Mesendoderm (in vitro differentiated cells): ENCODE measurements at regions not wholly inside any gene's neighbourhood (a gene's known extent, or its start where the extent isn't known, plus 50 kb on each side); places are given as distances from the start of the nearest gene placed in this dataset.

Experiments used
- DNase-seq: peaks from one replicate; pipeline ENCODE4 v3.0.0; 2013
- H2AK5ac ChIP-seq: 2 replicates; pipeline ENCODE4 v1.6.1; 2013; ENCODE audit warnings: low read length, inconsistent platforms
- H2BK120ac ChIP-seq: 2 replicates; pipeline ENCODE4 v1.6.1; 2013; ENCODE audit warnings: low read depth, mild to moderate bottlenecking, low read length, moderate library complexity, mixed read lengths
- H2BK15ac ChIP-seq: replicated peaks from 2 replicates; pipeline ENCODE4 v1.6.1; 2013; ENCODE audit warnings: low read depth, mild to moderate bottlenecking, moderate library complexity
- H2BK5ac ChIP-seq: 2 replicates; pipeline ENCODE4 v1.6.1; 2013; ENCODE audit warnings: low read length, inconsistent platforms
- H3K18ac ChIP-seq: 2 replicates; pipeline ENCODE4 v1.6.1; 2013; ENCODE audit warnings: mild to moderate bottlenecking, low read length, mixed read lengths
- H3K23ac ChIP-seq: one replicate; pipeline ENCODE4 v1.6.1; 2013; ENCODE audit warnings: low read length
- H3K27ac ChIP-seq: 2 replicates; pipeline ENCODE4 v1.5.1; 2013; ENCODE audit warnings: low read depth, mild to moderate bottlenecking, inconsistent platforms, low read length, moderate library complexity
- H3K27me3 ChIP-seq: 2 replicates; pipeline ENCODE4 v1.6.1; 2013; ENCODE audit warnings: low read length, control low read depth, mild to moderate bottlenecking, inconsistent platforms; ENCODE audit not compliant: insufficient read depth, poor library complexity
- H3K36me3 ChIP-seq: 2 replicates; pipeline ENCODE4 v1.6.1; 2013; ENCODE audit warnings: low read length, inconsistent platforms; ENCODE audit not compliant: control insufficient read depth, insufficient read depth
- H3K4ac ChIP-seq: one replicate; pipeline ENCODE4 v1.6.1; 2013; ENCODE audit warnings: low read depth, mild to moderate bottlenecking, low read length, moderate library complexity
- H3K4me1 ChIP-seq: 2 replicates; pipeline ENCODE4 v1.6.1; 2013; ENCODE audit warnings: low read depth, low read length, inconsistent platforms; ENCODE audit not compliant: control insufficient read depth
- H3K4me2 ChIP-seq: 2 replicates; pipeline ENCODE4 v1.6.1; 2013; ENCODE audit warnings: low read length
- H3K4me3 ChIP-seq: 2 replicates; pipeline ENCODE4 v1.5.1; 2013; ENCODE audit warnings: mild to moderate bottlenecking, low read length
- H3K56ac ChIP-seq: one replicate; pipeline ENCODE4 v1.6.1; 2013; ENCODE audit warnings: low read length
- H3K79me1 ChIP-seq: 2 replicates; pipeline ENCODE4 v1.6.1; 2013; ENCODE audit warnings: low read length, inconsistent platforms
- H3K79me2 ChIP-seq: 2 replicates; pipeline ENCODE4 v1.6.1; 2013; ENCODE audit warnings: mild to moderate bottlenecking, low read length; ENCODE audit not compliant: control insufficient read depth, insufficient read depth
- H3K9ac ChIP-seq: 2 replicates; pipeline ENCODE4 v1.6.1; 2013; ENCODE audit warnings: low read length, inconsistent platforms
- H4K5ac ChIP-seq: one replicate; pipeline ENCODE4 v1.6.1; 2013; ENCODE audit warnings: low read length
- H4K8ac ChIP-seq: one replicate; pipeline ENCODE4 v1.6.1; 2013; ENCODE audit warnings: low read depth, mild to moderate bottlenecking, control low read depth, low read length, moderate library complexity
- WGBS: extraction: QIAGEN DNeasy Blood & Tissue Kit; methylation state at CpG from one replicate; pipeline ENCODE4 v1.1.7; 2013; ENCODE audit warnings: low lambda C conversion rate, missing lambda C conversion rate; ENCODE audit not compliant: insufficient coverage; ENCODE audit errors: extremely low coverage; 5-methylcytosine and 5-hydroxymethylcytosine counted together

DNA sequence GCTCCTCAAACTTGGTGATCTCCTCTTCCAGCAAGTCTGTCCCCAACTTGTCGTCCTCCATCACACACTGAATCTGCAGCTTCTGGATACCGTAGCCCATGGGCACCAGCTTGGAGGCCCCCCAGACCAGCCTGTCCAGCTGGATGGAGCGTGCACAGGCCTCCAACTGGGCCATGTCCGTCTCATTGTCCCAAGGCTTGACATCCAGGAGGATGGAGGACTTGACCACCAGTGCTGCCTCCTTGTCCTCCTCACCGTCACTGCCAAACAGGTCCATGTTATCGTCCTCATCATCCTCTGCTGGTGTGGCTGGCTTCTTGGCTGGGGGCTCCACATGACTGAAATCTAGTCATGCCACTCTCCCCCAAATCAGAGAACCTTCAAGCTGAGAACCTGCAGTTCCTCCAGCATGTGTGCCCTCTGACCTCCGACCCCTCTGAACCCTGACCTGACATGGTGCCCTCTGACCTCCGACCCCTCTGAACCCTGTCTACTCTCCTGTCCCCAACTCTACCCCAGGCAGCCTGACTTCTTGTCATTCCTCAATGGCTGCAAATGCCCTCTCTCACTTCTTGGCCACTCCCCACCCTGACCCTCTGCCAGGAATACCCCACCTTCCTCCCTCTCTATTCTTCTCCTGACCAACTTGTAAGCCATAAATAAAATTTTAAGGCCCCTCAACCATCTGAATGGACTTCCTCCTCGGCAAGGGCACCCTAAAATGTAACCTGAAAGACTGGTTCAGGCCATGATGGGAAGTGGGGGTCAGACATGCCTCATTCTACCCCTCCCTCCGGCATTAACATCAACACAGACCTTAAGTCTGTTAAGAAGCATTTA, 275.7 kb upstream of the C1orf174 start:
- H3K18ac ChIP-seq: no peak overlapping the region
- no peak overlapping the region for H4K8ac ChIP-seq
- H3K4me2 ChIP-seq: no peak overlapping the region
- no peak overlapping the region for H2BK5ac ChIP-seq
- H3K79me2 ChIP-seq: no peaks in the 10 kb centered on the region
- no peak for DNase-seq
- no peak overlapping the region for H4K5ac ChIP-seq
- H3K23ac ChIP-seq: no peak overlapping the region
- H3K4me1 ChIP-seq: peaks cover 4% of the 10 kb centered on the region
- H3K56ac ChIP-seq: no peak overlapping the region
- no peak overlapping the region for H3K9ac ChIP-seq
- H2AK5ac ChIP-seq: no peak overlapping the region
- H3K4ac ChIP-seq: no peak overlapping the region
- no CpG with 5 or more reads among the region's 10 CpGs for whole genome bisulfite sequencing
- no peak overlapping the region for H2BK120ac ChIP-seq
- H2BK15ac ChIP-seq: no peak overlapping the region
- H3K4me3 ChIP-seq: no peak overlapping the region
- H3K27ac ChIP-seq: no peak overlapping the region
- H3K27me3 ChIP-seq: no peaks in the 10 kb centered on the region
- no peaks in the 10 kb centered on the region for H3K79me1 ChIP-seq
- no peaks in the 10 kb centered on the region for H3K36me3 ChIP-seq

DNA sequence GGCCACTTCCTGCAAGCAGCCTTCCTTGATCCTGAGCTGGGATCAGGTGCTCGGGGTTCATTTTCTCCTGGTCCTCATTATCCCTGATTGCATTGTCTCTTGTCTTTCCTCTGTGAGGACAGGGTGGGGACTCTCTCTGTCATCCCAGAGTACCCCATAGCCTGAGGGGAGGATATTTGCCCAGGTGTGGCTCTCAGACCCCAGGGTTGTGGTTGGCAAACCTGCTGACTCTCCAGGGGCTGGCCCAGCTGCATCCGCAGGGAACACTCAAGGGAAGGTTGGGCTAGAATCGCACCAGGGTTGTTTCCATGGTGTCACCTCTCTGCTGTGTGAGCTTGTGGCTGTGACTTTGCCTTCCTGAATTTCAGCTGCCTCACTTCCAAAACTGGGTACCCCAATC, 276.8 kb upstream of the C1orf174 start:
- no peak for DNase-seq
- H3K56ac ChIP-seq: no peak overlapping the region
- no peak overlapping the region for H3K27ac ChIP-seq
- no peaks in the 10 kb centered on the region for H3K79me1 ChIP-seq
- peaks cover 4% of the 10 kb centered on the region for H3K4me1 ChIP-seq
- H2BK120ac ChIP-seq: no peak overlapping the region
- no peaks in the 10 kb centered on the region for H3K27me3 ChIP-seq
- H2AK5ac ChIP-seq: no peak overlapping the region
- no peak overlapping the region for H3K23ac ChIP-seq
- no peak overlapping the region for H3K4ac ChIP-seq
- H3K79me2 ChIP-seq: no peaks in the 10 kb centered on the region
- no peak overlapping the region for H4K8ac ChIP-seq
- H4K5ac ChIP-seq: no peak overlapping the region
- H3K36me3 ChIP-seq: no peaks in the 10 kb centered on the region
- H3K9ac ChIP-seq: no peak overlapping the region
- H2BK15ac ChIP-seq: no peak overlapping the region
- no peak overlapping the region for H2BK5ac ChIP-seq
- no peak overlapping the region for H3K18ac ChIP-seq
- H3K4me2 ChIP-seq: no peak overlapping the region
- no peak overlapping the region for H3K4me3 ChIP-seq
- no CpG with 5 or more reads among the region's 3 CpGs for WGBS

DNA sequence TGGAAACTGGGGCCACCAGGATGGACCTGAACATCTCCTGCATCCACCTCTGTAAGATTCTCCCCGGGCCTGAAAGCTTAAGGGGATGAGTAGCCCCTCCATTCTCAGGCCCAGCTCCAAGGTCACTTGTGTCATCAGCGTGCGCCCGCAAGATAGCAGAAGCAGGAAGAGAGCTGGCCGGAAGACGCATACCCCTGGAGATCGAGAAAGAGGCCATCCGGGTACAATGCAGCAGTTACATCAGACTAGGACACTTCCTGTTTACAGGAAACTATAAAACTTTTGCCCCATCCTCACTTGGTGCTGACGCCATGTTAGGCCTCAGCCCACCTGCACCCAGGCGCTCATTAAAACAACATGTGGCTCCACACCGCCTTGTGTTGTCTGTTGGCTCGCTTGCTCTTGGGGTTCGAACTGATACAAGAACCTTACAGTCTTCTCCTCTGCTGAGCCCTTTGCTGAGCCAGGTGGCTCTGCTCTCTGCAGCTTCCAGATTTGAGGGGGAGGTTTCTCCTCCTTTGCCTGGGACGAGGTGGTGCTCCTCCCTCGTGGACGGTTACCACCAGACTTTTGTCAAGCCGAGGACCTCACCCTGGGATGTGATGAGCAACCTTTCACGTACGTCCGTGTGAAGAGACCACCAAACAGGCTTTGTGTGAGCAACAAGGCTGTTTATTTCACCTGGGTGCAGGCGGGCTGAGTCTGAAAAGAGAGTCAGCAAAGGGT, 277.5 kb upstream of the C1orf174 start:
- H2BK15ac ChIP-seq: no peak overlapping the region
- no peaks in the 10 kb centered on the region for H3K79me1 ChIP-seq
- H4K8ac ChIP-seq: no peak overlapping the region
- H3K4me1 ChIP-seq: no peaks in the 10 kb centered on the region
- H3K79me2 ChIP-seq: no peaks in the 10 kb centered on the region
- no peak overlapping the region for H2BK120ac ChIP-seq
- DNase-seq: no peak
- no peak overlapping the region for H3K4ac ChIP-seq
- no peak overlapping the region for H2AK5ac ChIP-seq
- H3K27me3 ChIP-seq: no peaks in the 10 kb centered on the region
- no peak overlapping the region for H3K56ac ChIP-seq
- no peak overlapping the region for H3K4me3 ChIP-seq
- H3K27ac ChIP-seq: no peak overlapping the region
- H4K5ac ChIP-seq: no peak overlapping the region
- no peak overlapping the region for H3K9ac ChIP-seq
- no peak overlapping the region for H3K23ac ChIP-seq
- WGBS: no CpG with 5 or more reads among the region's 21 CpGs
- no peak overlapping the region for H3K18ac ChIP-seq
- no peaks in the 10 kb centered on the region for H3K36me3 ChIP-seq
- no peak overlapping the region for H3K4me2 ChIP-seq
- H2BK5ac ChIP-seq: no peak overlapping the region

DNA sequence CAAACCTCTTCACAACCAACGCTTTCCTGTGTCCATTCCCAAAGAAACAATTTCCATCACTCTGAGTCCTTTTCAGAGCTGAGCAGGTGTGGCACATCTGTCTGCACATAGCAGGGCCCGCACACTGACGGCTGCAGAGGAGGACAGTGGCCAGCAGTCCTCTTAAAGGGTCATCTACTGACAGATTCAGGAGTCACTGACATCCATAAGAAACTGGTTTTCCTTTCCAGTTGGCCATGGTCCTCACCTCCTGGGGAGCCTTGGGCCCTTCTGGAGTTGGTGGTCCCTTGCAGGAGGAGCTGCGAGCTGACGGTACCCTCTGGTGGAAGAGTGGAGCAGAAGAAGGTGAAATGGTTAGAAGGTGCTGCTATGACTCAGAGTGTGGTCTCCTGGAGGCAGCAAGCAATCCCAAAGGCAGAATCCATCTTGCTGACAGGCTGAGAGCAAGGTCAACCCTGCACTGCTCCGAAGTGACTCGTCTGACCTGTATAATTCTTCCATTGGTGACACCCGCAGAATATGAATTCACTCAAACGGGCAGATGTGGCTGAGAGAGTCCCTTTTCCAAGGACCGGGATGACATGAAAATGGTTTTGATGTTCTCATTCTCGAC, 278.5 kb upstream of the C1orf174 start:
- no peak overlapping the region for H3K23ac ChIP-seq
- no peak overlapping the region for H3K56ac ChIP-seq
- H3K4me3 ChIP-seq: no peak overlapping the region
- H3K79me2 ChIP-seq: no peaks in the 10 kb centered on the region
- no peaks in the 10 kb centered on the region for H3K4me1 ChIP-seq
- H3K4ac ChIP-seq: no peak overlapping the region
- no peak for DNase-seq
- H3K18ac ChIP-seq: no peak overlapping the region
- H2BK15ac ChIP-seq: no peak overlapping the region
- H2BK120ac ChIP-seq: no peak overlapping the region
- H3K27ac ChIP-seq: no peak overlapping the region
- no peaks in the 10 kb centered on the region for H3K36me3 ChIP-seq
- no peak overlapping the region for H3K9ac ChIP-seq
- no peak overlapping the region for H3K4me2 ChIP-seq
- no peak overlapping the region for H4K5ac ChIP-seq
- no CpG with 5 or more reads among the region's 11 CpGs for WGBS
- H3K79me1 ChIP-seq: no peaks in the 10 kb centered on the region
- H2BK5ac ChIP-seq: no peak overlapping the region
- H3K27me3 ChIP-seq: no peaks in the 10 kb centered on the region
- no peak overlapping the region for H4K8ac ChIP-seq
- no peak overlapping the region for H2AK5ac ChIP-seq

DNA sequence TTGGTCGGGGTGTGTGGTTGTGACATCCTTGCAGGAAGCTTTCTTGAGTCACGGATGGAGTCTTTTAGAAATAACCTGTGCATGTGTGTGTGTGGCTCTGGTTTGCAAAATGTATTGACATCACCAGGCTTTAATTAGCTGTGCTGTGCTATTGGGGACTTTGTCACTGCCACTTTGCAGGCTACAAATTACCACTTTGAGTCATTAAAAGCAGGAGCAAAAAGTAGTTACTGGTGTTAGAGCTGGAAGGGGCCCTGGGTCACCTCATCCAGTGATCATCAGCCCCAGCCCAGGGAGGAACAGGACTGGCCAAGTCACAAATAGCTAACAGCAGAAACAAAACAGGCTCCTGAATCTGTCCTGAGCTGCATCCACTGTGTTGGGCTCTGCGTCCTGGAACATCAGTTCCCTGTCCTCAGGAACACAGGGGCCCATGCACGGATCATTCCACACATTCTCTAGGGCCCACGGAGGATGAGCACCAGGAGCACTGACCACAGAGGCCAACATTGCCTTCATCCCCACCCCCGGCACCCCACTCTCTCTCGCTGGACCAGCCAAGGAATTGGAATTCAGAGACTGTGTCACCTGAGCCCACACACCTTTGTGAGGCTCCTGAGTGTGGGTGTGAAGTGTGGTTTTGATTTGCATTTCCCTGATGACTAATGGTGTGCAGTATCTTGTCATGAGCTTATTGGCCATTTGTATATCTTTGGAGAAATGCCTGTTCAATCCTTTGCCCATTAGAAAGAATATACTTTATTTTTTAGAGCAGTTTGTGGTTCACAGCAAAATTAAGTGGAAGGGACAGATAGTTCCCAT, 280.1 kb upstream of the C1orf174 start:
- DNase-seq: peak; percentile 17
- no peak overlapping the region for H3K4ac ChIP-seq
- no peak overlapping the region for H3K9ac ChIP-seq
- H2AK5ac ChIP-seq: no peak overlapping the region
- no peak overlapping the region for H3K4me2 ChIP-seq
- H2BK15ac ChIP-seq: no peak overlapping the region
- H3K23ac ChIP-seq: no peak overlapping the region
- no peaks in the 10 kb centered on the region for H3K79me1 ChIP-seq
- no peak overlapping the region for H3K4me3 ChIP-seq
- H4K8ac ChIP-seq: no peak overlapping the region
- H4K5ac ChIP-seq: no peak overlapping the region
- WGBS: no CpG with 5 or more reads among the region's 7 CpGs
- no peak overlapping the region for H3K56ac ChIP-seq
- H3K27me3 ChIP-seq: no peaks in the 10 kb centered on the region
- no peak overlapping the region for H2BK5ac ChIP-seq
- no peaks in the 10 kb centered on the region for H3K79me2 ChIP-seq
- no peak overlapping the region for H3K27ac ChIP-seq
- H2BK120ac ChIP-seq: no peak overlapping the region
- H3K36me3 ChIP-seq: no peaks in the 10 kb centered on the region
- no peaks in the 10 kb centered on the region for H3K4me1 ChIP-seq
- H3K18ac ChIP-seq: no peak overlapping the region
